ENCODE measurements at regions not wholly inside any gene's neighbourhood (a gene's known extent, or its start where the extent isn't known, plus 50 kb on each side); places are given as distances from the start of the nearest gene placed in this dataset.

GRCh38 chr5:87831499-87831898, 418.8 kb upstream of the CCNH start:
- intact Hi-C loops (cut with DNase I; ENCODE audit: low total_unique reads) = no loop called here
- no peak for DNase-seq (ENCODE audit: low spot score in 2 of 2)
- Histone ChIP-seq H3K4me3 (no peak overlapping the region), H3K4me1 (no peaks in the 10 kb centered on the region), H3K36me3 (no peaks in the 10 kb centered on the region), H3K27ac (no peak overlapping the region), H3K9me3 (peaks cover 0 to 6% of the 10 kb centered on the region in 2 donors), H3K27me3 (no peaks in the 10 kb centered on the region)
- TF ChIP-seq POLR2AphosphoS5 (IDR thresholded peaks at IDR 0.05) = no peak
- TF ChIP-seq POLR2A (IDR thresholded peaks at IDR 0.05) = no peak
- TF ChIP-seq, protein P1, sequence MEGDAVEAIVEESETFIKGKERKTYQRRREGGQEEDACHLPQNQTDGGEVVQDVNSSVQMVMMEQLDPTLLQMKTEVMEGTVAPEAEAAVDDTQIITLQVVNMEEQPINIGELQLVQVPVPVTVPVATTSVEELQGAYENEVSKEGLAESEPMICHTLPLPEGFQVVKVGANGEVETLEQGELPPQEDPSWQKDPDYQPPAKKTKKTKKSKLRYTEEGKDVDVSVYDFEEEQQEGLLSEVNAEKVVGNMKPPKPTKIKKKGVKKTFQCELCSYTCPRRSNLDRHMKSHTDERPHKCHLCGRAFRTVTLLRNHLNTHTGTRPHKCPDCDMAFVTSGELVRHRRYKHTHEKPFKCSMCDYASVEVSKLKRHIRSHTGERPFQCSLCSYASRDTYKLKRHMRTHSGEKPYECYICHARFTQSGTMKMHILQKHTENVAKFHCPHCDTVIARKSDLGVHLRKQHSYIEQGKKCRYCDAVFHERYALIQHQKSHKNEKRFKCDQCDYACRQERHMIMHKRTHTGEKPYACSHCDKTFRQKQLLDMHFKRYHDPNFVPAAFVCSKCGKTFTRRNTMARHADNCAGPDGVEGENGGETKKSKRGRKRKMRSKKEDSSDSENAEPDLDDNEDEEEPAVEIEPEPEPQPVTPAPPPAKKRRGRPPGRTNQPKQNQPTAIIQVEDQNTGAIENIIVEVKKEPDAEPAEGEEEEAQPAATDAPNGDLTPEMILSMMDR (IDR thresholded peaks at IDR 0.05) = no peak

GRCh38 chr5:87829217-87829551, 416.5 kb upstream of the CCNH start:
- H3K27ac ChIP-seq = no peak overlapping the region
- DNase-seq (ENCODE audit: low spot score in 2 of 2) = peak; percentile 29 to 68
- H3K27me3 ChIP-seq = no peaks in the 10 kb centered on the region
- no peaks in the 10 kb centered on the region for H3K4me1 ChIP-seq
- H3K4me3 ChIP-seq = no peak overlapping the region
- peaks cover 0 to 6% of the 10 kb centered on the region in 2 donors for H3K9me3 ChIP-seq
- no peaks in the 10 kb centered on the region for H3K36me3 ChIP-seq
- intact Hi-C loops (cut with DNase I; ENCODE audit: low total_unique reads) = loop anchor here (10.0 kb wide), 1 partner anchor 1566 kb away; no protein-coding TSS in a partner anchor
- TF ChIP-seq POLR2A (IDR thresholded peaks at IDR 0.05) (no peak), POLR2AphosphoS5 (IDR thresholded peaks at IDR 0.05) (no peak)
- TF ChIP-seq, protein P1 (IDR thresholded peaks at IDR 0.05) = no peak

- H3K36me3 ChIP-seq = no peaks in the 10 kb centered on the region
- TF ChIP-seq, protein P1 (IDR thresholded peaks at IDR 0.05) = no peak
- TF ChIP-seq POLR2AphosphoS5 (IDR thresholded peaks at IDR 0.05) = no peak
- TF ChIP-seq POLR2A (IDR thresholded peaks at IDR 0.05) = no peak
Measured at GRCh38 chr5:87828545-87829216, 416.0 kb upstream of the CCNH start.

DNA sequence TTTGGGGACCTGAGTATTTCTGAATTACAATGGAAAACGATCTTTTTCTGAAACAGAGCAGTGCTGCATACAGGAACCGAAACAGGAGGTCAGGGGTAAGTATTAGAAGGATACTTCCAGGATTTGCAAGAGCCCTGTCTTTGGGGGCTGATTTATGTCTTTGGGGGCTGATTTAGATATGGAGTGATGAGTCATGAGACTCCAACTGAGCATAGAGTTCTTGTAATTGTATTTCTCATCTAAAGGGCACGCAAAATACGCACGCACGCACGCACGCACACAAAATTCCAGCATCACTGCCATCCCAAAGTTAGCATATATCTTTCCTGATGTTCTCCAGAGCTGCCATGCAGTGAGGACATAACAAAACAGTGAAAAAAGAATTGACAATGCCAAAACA, 414.8 kb upstream of the CCNH start:
- DNase-seq (ENCODE audit: low spot score in 2 of 2) = no peak
- intact Hi-C loops (cut with DNase I; ENCODE audit: low total_unique reads) = loop anchor here (10.0 kb wide), 1 partner anchor 1567 kb away; no protein-coding TSS in a partner anchor
- H3K4me3 ChIP-seq = no peak overlapping the region
- H3K27me3 ChIP-seq = no peaks in the 10 kb centered on the region
- TF ChIP-seq POLR2A (IDR thresholded peaks at IDR 0.05) = no peak
- TF ChIP-seq, protein P1 (IDR thresholded peaks at IDR 0.05) = no peak
- TF ChIP-seq POLR2AphosphoS5 (IDR thresholded peaks at IDR 0.05) = no peak
- no peaks in the 10 kb centered on the region for H3K4me1 ChIP-seq
- H3K36me3 ChIP-seq = no peaks in the 10 kb centered on the region
- no peak overlapping the region for H3K27ac ChIP-seq
- peaks cover 0 to 6% of the 10 kb centered on the region in 2 donors for H3K9me3 ChIP-seq

More at GRCh38 chr5:87828545-87829216, 416.0 kb upstream of the CCNH start:
- peaks cover 0 to 6% of the 10 kb centered on the region in 2 donors for H3K9me3 ChIP-seq
- no peak overlapping the region for H3K27ac ChIP-seq
- intact Hi-C loops (cut with DNase I; ENCODE audit: low total_unique reads) = loop anchor here (10.0 kb wide), 1 partner anchor 1566 kb away; no protein-coding TSS in a partner anchor
- no peaks in the 10 kb centered on the region for H3K4me1 ChIP-seq
- no peak for DNase-seq (ENCODE audit: low spot score in 2 of 2)
- H3K4me3 ChIP-seq = no peak overlapping the region
- no peaks in the 10 kb centered on the region for H3K27me3 ChIP-seq

- H3K4me1 ChIP-seq = no peaks in the 10 kb centered on the region
- H3K9me3 ChIP-seq = peaks cover 0 to 5% of the 10 kb centered on the region in 2 donors
- no peaks in the 10 kb centered on the region for H3K27me3 ChIP-seq
- intact Hi-C loops (cut with DNase I; ENCODE audit: low total_unique reads) = loop anchor here (10.0 kb wide), 1 partner anchor 1568 kb away; no protein-coding TSS in a partner anchor
- no peak overlapping the region for H3K27ac ChIP-seq
- no peak overlapping the region for H3K4me3 ChIP-seq
- H3K36me3 ChIP-seq = no peaks in the 10 kb centered on the region
- TF ChIP-seq POLR2A (IDR thresholded peaks at IDR 0.05) (no peak), POLR2AphosphoS5 (IDR thresholded peaks at IDR 0.05) (no peak)
- TF ChIP-seq, protein P1 (IDR thresholded peaks at IDR 0.05) = no peak
- no peak for DNase-seq (ENCODE audit: low spot score in 2 of 2)
Measured at GRCh38 chr5:87826507-87826906, 413.8 kb upstream of the CCNH start.

All from breast epithelium (tissue), 4 donors.